A549 (cell line): ENCODE measurements at regions not wholly inside any gene's neighbourhood (a gene's known extent, or its start where the extent isn't known, plus 50 kb on each side); places are given as distances from the start of the nearest gene placed in this dataset.

Experiments used
- CHD2 ChIP-seq: fragments of 150-350 bp; IDR thresholded peaks from 2 replicates; pipeline ENCODE4 v1.6.1; 2014; ENCODE audit warnings: low read length; ENCODE audit not compliant: partially characterized antibody
- CTCF ChIP-seq: fragments of >200 bp; sonication (Bioruptor Twin); formaldehyde crosslinking; IDR thresholded peaks from 3 replicates; pipeline ENCODE4 v1.5.1; 2016
- TF ChIP-seq, protein P1 (sequence below): fragments of 450-650 bp; IDR thresholded peaks from 2 replicates; pipeline ENCODE4 v1.6.1; 2014; ENCODE audit warnings: antibody characterized with exemption

DNA sequence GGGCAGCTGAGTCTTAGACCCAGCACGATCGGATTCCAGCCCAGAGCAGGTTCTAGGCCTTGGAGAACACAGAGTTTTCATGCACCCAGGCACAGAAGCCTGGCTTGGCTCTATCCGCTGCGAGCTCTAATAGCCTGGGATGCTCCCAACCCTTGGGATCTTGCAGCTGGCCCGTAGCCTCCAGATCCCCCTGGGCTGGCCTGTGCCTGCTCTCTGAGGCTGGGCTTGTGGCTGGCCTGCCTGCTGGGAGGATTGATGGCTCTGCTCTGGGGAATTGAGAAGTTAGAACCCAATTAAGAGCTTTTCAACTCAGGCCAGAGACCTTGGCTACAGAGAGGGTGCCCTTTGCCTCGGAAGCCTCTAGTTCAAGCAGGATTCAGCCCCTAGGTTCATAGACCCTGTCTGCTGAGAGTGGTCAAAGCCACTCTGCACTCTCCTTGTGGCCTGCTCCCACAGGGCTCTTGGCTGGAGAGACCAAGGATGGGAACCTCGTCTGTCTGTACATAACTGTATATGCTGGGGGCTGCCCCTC, 64.4 kb downstream of the MAGEF1 start:
- TF ChIP-seq CTCF (no peak), CHD2 (no peak)
- TF ChIP-seq, protein P1, sequence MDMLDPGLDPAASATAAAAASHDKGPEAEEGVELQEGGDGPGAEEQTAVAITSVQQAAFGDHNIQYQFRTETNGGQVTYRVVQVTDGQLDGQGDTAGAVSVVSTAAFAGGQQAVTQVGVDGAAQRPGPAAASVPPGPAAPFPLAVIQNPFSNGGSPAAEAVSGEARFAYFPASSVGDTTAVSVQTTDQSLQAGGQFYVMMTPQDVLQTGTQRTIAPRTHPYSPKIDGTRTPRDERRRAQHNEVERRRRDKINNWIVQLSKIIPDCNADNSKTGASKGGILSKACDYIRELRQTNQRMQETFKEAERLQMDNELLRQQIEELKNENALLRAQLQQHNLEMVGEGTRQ, result no peak
